Mesendoderm (in vitro differentiated cells): ENCODE measurements at regions not wholly inside any gene's neighbourhood (a gene's known extent, or its start where the extent isn't known, plus 50 kb on each side); places are given as distances from the start of the nearest gene placed in this dataset.

Experiments
- DNase-seq: peaks from one replicate; pipeline ENCODE4 v3.0.0; 2013
- H2AK5ac ChIP-seq: 2 replicates; pipeline ENCODE4 v1.6.1; 2013; ENCODE audit warnings: low read length, inconsistent platforms
- H2BK120ac ChIP-seq: 2 replicates; pipeline ENCODE4 v1.6.1; 2013; ENCODE audit warnings: low read depth, mild to moderate bottlenecking, low read length, moderate library complexity, mixed read lengths
- H2BK15ac ChIP-seq: replicated peaks from 2 replicates; pipeline ENCODE4 v1.6.1; 2013; ENCODE audit warnings: low read depth, mild to moderate bottlenecking, moderate library complexity
- H2BK5ac ChIP-seq: 2 replicates; pipeline ENCODE4 v1.6.1; 2013; ENCODE audit warnings: low read length, inconsistent platforms
- H3K18ac ChIP-seq: 2 replicates; pipeline ENCODE4 v1.6.1; 2013; ENCODE audit warnings: mild to moderate bottlenecking, low read length, mixed read lengths
- H3K23ac ChIP-seq: one replicate; pipeline ENCODE4 v1.6.1; 2013; ENCODE audit warnings: low read length
- H3K27ac ChIP-seq: 2 replicates; pipeline ENCODE4 v1.5.1; 2013; ENCODE audit warnings: low read depth, mild to moderate bottlenecking, inconsistent platforms, low read length, moderate library complexity
- H3K27me3 ChIP-seq: 2 replicates; pipeline ENCODE4 v1.6.1; 2013; ENCODE audit warnings: low read length, control low read depth, mild to moderate bottlenecking, inconsistent platforms; ENCODE audit not compliant: insufficient read depth, poor library complexity
- H3K36me3 ChIP-seq: 2 replicates; pipeline ENCODE4 v1.6.1; 2013; ENCODE audit warnings: low read length, inconsistent platforms; ENCODE audit not compliant: control insufficient read depth, insufficient read depth
- H3K4ac ChIP-seq: one replicate; pipeline ENCODE4 v1.6.1; 2013; ENCODE audit warnings: low read depth, mild to moderate bottlenecking, low read length, moderate library complexity
- H3K4me1 ChIP-seq: 2 replicates; pipeline ENCODE4 v1.6.1; 2013; ENCODE audit warnings: low read depth, low read length, inconsistent platforms; ENCODE audit not compliant: control insufficient read depth
- H3K4me2 ChIP-seq: 2 replicates; pipeline ENCODE4 v1.6.1; 2013; ENCODE audit warnings: low read length
- H3K4me3 ChIP-seq: 2 replicates; pipeline ENCODE4 v1.5.1; 2013; ENCODE audit warnings: mild to moderate bottlenecking, low read length
- H3K56ac ChIP-seq: one replicate; pipeline ENCODE4 v1.6.1; 2013; ENCODE audit warnings: low read length
- H3K79me1 ChIP-seq: 2 replicates; pipeline ENCODE4 v1.6.1; 2013; ENCODE audit warnings: low read length, inconsistent platforms
- H3K79me2 ChIP-seq: 2 replicates; pipeline ENCODE4 v1.6.1; 2013; ENCODE audit warnings: mild to moderate bottlenecking, low read length; ENCODE audit not compliant: control insufficient read depth, insufficient read depth
- H3K9ac ChIP-seq: 2 replicates; pipeline ENCODE4 v1.6.1; 2013; ENCODE audit warnings: low read length, inconsistent platforms
- H4K5ac ChIP-seq: one replicate; pipeline ENCODE4 v1.6.1; 2013; ENCODE audit warnings: low read length
- H4K8ac ChIP-seq: one replicate; pipeline ENCODE4 v1.6.1; 2013; ENCODE audit warnings: low read depth, mild to moderate bottlenecking, control low read depth, low read length, moderate library complexity
- WGBS: extraction: QIAGEN DNeasy Blood & Tissue Kit; methylation state at CpG from one replicate; pipeline ENCODE4 v1.1.7; 2013; ENCODE audit warnings: low lambda C conversion rate, missing lambda C conversion rate; ENCODE audit not compliant: insufficient coverage; ENCODE audit errors: extremely low coverage; 5-methylcytosine and 5-hydroxymethylcytosine counted together

GRCh38 chr5:74122175-74122574 is 496.2 kb downstream of the ARHGEF28 start:
- Histone ChIP-seq H3K56ac (no peak overlapping the region), H4K8ac (no peak overlapping the region), H3K79me1 (no peaks in the 10 kb centered on the region), H3K23ac (no peak overlapping the region), H3K36me3 (no peaks in the 10 kb centered on the region), H2BK15ac (no peak overlapping the region), H3K9ac (no peak overlapping the region), H2AK5ac (peak overlapping the region; percentile 17), H3K27ac (no peak overlapping the region), H3K27me3 (no peaks in the 10 kb centered on the region), H2BK5ac (no peak overlapping the region), H3K18ac (peak overlapping the region; percentile 56), H2BK120ac (no peak overlapping the region), H4K5ac (no peak overlapping the region), H3K79me2 (no peaks in the 10 kb centered on the region), H3K4me1 (peaks cover 9% of the 10 kb centered on the region), H3K4ac (no peak overlapping the region), H3K4me2 (no peak overlapping the region), H3K4me3 (no peak overlapping the region)
- no CpG with 5 or more reads among the region's 1 CpG for WGBS
- no peak for DNase-seq

DNA sequence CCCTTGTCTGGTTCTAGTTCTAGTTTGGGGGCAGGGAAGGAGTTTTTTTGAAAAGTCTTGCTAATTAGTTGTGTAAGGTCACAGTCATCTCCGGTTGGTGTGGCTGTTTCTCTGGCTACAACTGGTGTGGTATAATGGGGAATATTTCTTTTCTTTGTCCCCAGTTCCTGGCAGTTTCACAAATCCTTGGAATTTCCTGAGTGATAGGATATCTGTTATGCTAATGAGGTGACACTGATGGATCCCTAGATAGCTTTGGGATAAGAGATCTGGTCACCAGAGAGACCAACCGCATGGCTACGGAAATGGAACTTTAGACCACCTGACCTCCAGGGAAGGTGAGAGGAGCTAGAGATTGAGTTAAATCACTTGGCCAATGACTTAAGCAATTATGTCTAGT is 494.6 kb downstream of the ARHGEF28 start:
- no peak overlapping the region for H3K4me2 ChIP-seq
- no peak overlapping the region for H3K9ac ChIP-seq
- H3K23ac ChIP-seq, result no peak overlapping the region
- peaks cover 12% of the 10 kb centered on the region for H3K4me1 ChIP-seq
- no peak overlapping the region for H3K18ac ChIP-seq
- H2BK5ac ChIP-seq, result no peak overlapping the region
- no peak overlapping the region for H3K4ac ChIP-seq
- H3K4me3 ChIP-seq, result no peak overlapping the region
- H3K79me1 ChIP-seq, result no peaks in the 10 kb centered on the region
- H3K56ac ChIP-seq, result no peak overlapping the region
- peak; percentile 95 for DNase-seq
- H2BK15ac ChIP-seq, result no peak overlapping the region
- no CpG with 5 or more reads among the region's 3 CpGs for WGBS
- no peak overlapping the region for H2AK5ac ChIP-seq
- peak overlapping the region; percentile 2 for H3K27ac ChIP-seq
- no peak overlapping the region for H2BK120ac ChIP-seq
- H3K36me3 ChIP-seq, result no peaks in the 10 kb centered on the region
- no peak overlapping the region for H4K8ac ChIP-seq
- H4K5ac ChIP-seq, result no peak overlapping the region
- no peaks in the 10 kb centered on the region for H3K79me2 ChIP-seq
- H3K27me3 ChIP-seq, result no peaks in the 10 kb centered on the region

DNA sequence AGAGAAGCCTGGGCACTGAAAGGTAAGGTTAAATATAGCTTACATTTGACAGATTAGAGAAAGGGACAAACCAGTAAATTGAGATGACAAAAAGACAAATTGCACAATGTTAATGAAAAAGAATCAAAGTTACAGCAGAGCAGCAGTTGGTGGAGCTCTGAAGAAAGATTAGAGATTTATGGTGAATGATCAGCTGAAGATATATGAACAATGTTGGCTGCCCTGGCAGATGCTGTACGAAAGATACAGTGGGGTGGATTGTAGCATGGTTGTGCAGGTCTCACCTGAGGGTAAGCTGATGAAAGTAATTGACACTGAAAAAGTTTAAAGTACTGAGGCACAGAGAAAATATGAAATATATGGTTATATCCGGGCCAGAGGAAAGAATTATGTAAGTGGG is 492.1 kb downstream of the ARHGEF28 start:
- H4K5ac ChIP-seq, result no peak overlapping the region
- no peaks in the 10 kb centered on the region for H3K27me3 ChIP-seq
- no peak overlapping the region for H3K23ac ChIP-seq
- H2BK15ac ChIP-seq, result no peak overlapping the region
- no peak overlapping the region for H3K4me2 ChIP-seq
- no peak overlapping the region for H3K56ac ChIP-seq
- H3K36me3 ChIP-seq, result no peaks in the 10 kb centered on the region
- H2AK5ac ChIP-seq, result no peak overlapping the region
- peaks cover 12% of the 10 kb centered on the region for H3K4me1 ChIP-seq
- no peaks in the 10 kb centered on the region for H3K79me1 ChIP-seq
- no peak overlapping the region for H3K18ac ChIP-seq
- H3K4me3 ChIP-seq, result no peak overlapping the region
- H4K8ac ChIP-seq, result no peak overlapping the region
- peak overlapping the region; percentile 61 for H2BK120ac ChIP-seq
- H3K9ac ChIP-seq, result no peak overlapping the region
- H3K27ac ChIP-seq, result no peak overlapping the region
- H3K4ac ChIP-seq, result peak overlapping the region; percentile 31
- no CpG with 5 or more reads among the region's 2 CpGs for WGBS
- no peak for DNase-seq
- no peak overlapping the region for H2BK5ac ChIP-seq
- H3K79me2 ChIP-seq, result no peaks in the 10 kb centered on the region

DNA sequence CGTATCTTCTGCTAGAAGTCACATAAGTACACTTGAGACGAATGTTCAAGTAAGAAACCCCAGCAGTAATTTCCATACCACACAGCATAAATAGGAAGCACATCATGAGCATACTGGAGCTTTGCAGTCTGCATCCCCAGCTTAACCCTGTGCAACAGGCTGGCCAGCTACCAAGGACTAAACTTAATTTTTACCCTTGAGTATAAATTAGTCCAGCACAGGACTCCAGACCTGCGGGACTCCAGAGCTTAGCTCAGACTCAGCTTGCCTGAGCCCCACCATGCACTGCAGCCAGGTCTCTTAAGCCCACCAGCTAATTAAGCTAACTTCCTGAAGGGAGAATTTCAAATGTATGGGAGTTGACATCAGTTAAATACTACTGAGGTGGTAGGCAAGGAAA is 491.0 kb downstream of the ARHGEF28 start:
- H3K36me3 ChIP-seq, result no peaks in the 10 kb centered on the region
- peaks cover 12% of the 10 kb centered on the region for H3K4me1 ChIP-seq
- H3K27me3 ChIP-seq, result no peaks in the 10 kb centered on the region
- peak overlapping the region; percentile 78 for H2AK5ac ChIP-seq
- no peak overlapping the region for H3K4me2 ChIP-seq
- H3K27ac ChIP-seq, result no peak overlapping the region
- H3K9ac ChIP-seq, result no peak overlapping the region
- no CpG with 5 or more reads among the region's 3 CpGs for WGBS
- no peak overlapping the region for H4K5ac ChIP-seq
- H3K79me1 ChIP-seq, result no peaks in the 10 kb centered on the region
- no peak overlapping the region for H3K4ac ChIP-seq
- H3K23ac ChIP-seq, result no peak overlapping the region
- H3K18ac ChIP-seq, result peak overlapping the region; percentile 97
- no peak for DNase-seq
- H4K8ac ChIP-seq, result no peak overlapping the region
- peak overlapping the region; percentile 58 for H2BK5ac ChIP-seq
- no peak overlapping the region for H3K4me3 ChIP-seq
- H3K79me2 ChIP-seq, result no peaks in the 10 kb centered on the region
- peak overlapping the region; percentile 59 for H2BK15ac ChIP-seq
- peak overlapping the region; percentile 57 for H3K56ac ChIP-seq
- peak overlapping the region; percentile 79 for H2BK120ac ChIP-seq

DNA sequence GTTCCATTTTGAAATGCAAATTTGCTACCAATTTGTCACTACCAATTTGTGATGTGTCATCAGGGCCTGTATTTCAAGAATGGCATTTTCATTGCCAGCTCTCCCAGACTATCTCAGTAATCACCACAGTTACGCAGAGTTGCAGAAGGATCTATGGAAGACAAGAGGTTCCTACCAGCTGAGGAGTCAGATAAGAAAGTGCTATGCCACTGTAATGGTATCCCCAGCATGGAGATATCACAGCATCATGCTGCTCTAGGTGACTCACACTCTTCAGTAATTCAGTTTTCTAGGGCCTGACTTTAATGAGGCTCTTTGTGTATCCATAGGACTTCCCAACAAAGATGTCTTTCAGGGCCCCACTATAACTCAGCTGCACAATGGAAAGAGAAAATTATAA is 490.3 kb downstream of the ARHGEF28 start:
- Histone ChIP-seq H3K36me3 (no peaks in the 10 kb centered on the region), H3K27ac (no peak overlapping the region), H4K5ac (no peak overlapping the region), H2BK15ac (no peak overlapping the region), H3K79me1 (no peaks in the 10 kb centered on the region), H3K4me3 (no peak overlapping the region), H3K18ac (no peak overlapping the region), H3K27me3 (no peaks in the 10 kb centered on the region), H3K56ac (no peak overlapping the region), H3K9ac (no peak overlapping the region), H3K4me1 (peaks cover 10% of the 10 kb centered on the region), H3K23ac (no peak overlapping the region), H3K79me2 (no peaks in the 10 kb centered on the region), H3K4ac (peak overlapping the region; percentile 12), H4K8ac (no peak overlapping the region), H2BK5ac (no peak overlapping the region), H2AK5ac (no peak overlapping the region), H2BK120ac (no peak overlapping the region), H3K4me2 (no peak overlapping the region)
- peak; percentile 94 for DNase-seq
- WGBS, result no CpG with 5 or more reads among the region's 1 CpG

- no peak overlapping the region for H3K27ac ChIP-seq
- H3K27me3 ChIP-seq, result no peaks in the 10 kb centered on the region
- H3K4me1 ChIP-seq, result peaks cover 3% of the 10 kb centered on the region
- H3K4me2 ChIP-seq, result no peak overlapping the region
- no peak overlapping the region for H2AK5ac ChIP-seq
- no peak overlapping the region for H3K56ac ChIP-seq
- H2BK120ac ChIP-seq, result no peak overlapping the region
- H4K8ac ChIP-seq, result no peak overlapping the region
- no peak overlapping the region for H3K4me3 ChIP-seq
- H3K18ac ChIP-seq, result no peak overlapping the region
- peak overlapping the region; percentile 3 for H2BK15ac ChIP-seq
- H3K36me3 ChIP-seq, result no peaks in the 10 kb centered on the region
- no CpG with 5 or more reads among the region's 2 CpGs for WGBS
- H3K79me1 ChIP-seq, result no peaks in the 10 kb centered on the region
- no peak overlapping the region for H3K4ac ChIP-seq
- no peak overlapping the region for H2BK5ac ChIP-seq
- no peaks in the 10 kb centered on the region for H3K79me2 ChIP-seq
- H3K23ac ChIP-seq, result no peak overlapping the region
- no peak for DNase-seq
- no peak overlapping the region for H4K5ac ChIP-seq
- no peak overlapping the region for H3K9ac ChIP-seq
Measured at GRCh38 chr5:74113927-74114326, 487.9 kb downstream of the ARHGEF28 start.
